ENCODE measurements at regions not wholly inside any gene's neighbourhood (a gene's known extent, or its start where the extent isn't known, plus 50 kb on each side); places are given as distances from the start of the nearest gene placed in this dataset.

DNA sequence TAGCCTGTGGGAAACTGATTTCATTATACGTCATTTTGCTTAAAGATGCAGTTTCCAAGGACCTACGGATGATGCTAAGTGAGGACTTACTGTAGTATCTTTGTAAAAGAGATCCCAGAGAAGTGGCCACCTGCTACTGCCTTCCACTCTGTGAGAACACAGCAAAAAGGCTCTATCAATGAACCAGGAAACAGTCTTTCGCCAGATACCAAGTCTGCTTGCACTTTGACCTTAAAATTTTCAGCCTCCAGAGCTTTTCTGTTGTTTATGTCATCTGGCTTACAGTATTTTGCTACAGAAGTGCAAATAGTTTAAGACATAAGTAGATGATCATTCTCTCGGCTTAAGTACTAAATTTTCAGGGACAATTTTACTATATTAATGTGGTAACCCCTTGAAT lies 847.9 kb upstream of the CHAC2 start:
- no peak for ATAC-seq (ENCODE audit: insufficient number of reproducible peaks, low FRiP score, low read depth)
- H3K27me3 ChIP-seq (replicated peaks; ENCODE audit: insufficient read depth), result no peaks in the 10 kb centered on the region
- no peaks in the 10 kb centered on the region for H3K36me3 ChIP-seq
- DNase-seq (ENCODE audit: low spot score), result no peak
- H3K9me3 ChIP-seq, result no peaks in the 10 kb centered on the region
- H3K4me3 ChIP-seq, result no peak overlapping the region
- H3K4me1 ChIP-seq (ENCODE audit: control insufficient read depth in 1 of 2, low read depth in 2 of 2), result no peaks in the 10 kb centered on the region
- no peak overlapping the region for H3K27ac ChIP-seq
- TF ChIP-seq, protein P1, sequence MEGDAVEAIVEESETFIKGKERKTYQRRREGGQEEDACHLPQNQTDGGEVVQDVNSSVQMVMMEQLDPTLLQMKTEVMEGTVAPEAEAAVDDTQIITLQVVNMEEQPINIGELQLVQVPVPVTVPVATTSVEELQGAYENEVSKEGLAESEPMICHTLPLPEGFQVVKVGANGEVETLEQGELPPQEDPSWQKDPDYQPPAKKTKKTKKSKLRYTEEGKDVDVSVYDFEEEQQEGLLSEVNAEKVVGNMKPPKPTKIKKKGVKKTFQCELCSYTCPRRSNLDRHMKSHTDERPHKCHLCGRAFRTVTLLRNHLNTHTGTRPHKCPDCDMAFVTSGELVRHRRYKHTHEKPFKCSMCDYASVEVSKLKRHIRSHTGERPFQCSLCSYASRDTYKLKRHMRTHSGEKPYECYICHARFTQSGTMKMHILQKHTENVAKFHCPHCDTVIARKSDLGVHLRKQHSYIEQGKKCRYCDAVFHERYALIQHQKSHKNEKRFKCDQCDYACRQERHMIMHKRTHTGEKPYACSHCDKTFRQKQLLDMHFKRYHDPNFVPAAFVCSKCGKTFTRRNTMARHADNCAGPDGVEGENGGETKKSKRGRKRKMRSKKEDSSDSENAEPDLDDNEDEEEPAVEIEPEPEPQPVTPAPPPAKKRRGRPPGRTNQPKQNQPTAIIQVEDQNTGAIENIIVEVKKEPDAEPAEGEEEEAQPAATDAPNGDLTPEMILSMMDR (IDR thresholded peaks at IDR 0.05), result no peak

DNA sequence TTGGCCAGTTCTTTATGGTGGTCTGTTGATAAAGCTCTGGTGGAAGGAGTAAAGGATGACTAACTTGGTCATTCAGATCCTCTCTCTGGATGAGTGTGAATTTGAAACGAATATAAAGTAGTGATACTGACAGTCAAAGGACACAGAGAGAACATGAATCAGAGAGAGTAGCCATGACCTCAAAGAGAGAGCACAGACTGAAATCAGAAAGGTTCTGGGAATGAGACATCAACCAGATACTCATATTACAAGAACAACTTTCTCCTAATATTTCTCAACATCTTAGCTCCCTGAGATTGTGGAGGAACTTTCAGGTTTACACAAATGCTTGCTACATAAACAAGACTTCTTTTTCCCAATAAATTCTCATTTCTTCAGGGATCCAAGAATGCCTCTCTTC lies 849.1 kb upstream of the CHAC2 start:
- Histone ChIP-seq H3K27ac (no peak overlapping the region), H3K9me3 (no peaks in the 10 kb centered on the region), H3K27me3 (replicated peaks; ENCODE audit: insufficient read depth) (no peaks in the 10 kb centered on the region), H3K36me3 (no peaks in the 10 kb centered on the region), H3K4me1 (ENCODE audit: control insufficient read depth in 1 of 2, low read depth in 2 of 2) (no peaks in the 10 kb centered on the region), H3K4me3 (no peak overlapping the region)
- DNase-seq (ENCODE audit: low spot score) (no peak), ATAC-seq (ENCODE audit: insufficient number of reproducible peaks, low FRiP score, low read depth) (no peak)
- TF ChIP-seq, protein P1 (IDR thresholded peaks at IDR 0.05), result no peak

DNA sequence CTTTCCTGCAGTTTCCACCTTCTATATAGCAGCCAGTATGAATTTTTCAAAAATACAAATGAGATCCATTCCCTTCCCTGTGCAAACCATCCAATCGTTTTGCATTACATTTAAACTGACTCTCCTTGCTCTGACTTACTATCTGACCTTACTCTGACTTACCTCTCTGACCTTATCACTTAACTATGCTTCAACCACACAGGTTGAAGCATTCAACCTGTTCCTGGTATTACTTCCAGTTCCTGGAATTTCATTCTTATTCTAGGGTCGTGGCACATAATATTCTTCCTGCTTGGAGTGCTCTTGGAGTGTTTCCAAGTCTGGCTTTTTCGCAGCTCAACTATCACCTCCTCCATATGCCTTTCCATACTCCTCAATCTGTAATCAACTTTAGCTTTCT lies 850.6 kb upstream of the CHAC2 start:
- TF ChIP-seq, protein P1 (IDR thresholded peaks at IDR 0.05), result no peak
- H3K36me3 ChIP-seq, result no peaks in the 10 kb centered on the region
- ATAC-seq (ENCODE audit: insufficient number of reproducible peaks, low FRiP score, low read depth), result no peak

DNA sequence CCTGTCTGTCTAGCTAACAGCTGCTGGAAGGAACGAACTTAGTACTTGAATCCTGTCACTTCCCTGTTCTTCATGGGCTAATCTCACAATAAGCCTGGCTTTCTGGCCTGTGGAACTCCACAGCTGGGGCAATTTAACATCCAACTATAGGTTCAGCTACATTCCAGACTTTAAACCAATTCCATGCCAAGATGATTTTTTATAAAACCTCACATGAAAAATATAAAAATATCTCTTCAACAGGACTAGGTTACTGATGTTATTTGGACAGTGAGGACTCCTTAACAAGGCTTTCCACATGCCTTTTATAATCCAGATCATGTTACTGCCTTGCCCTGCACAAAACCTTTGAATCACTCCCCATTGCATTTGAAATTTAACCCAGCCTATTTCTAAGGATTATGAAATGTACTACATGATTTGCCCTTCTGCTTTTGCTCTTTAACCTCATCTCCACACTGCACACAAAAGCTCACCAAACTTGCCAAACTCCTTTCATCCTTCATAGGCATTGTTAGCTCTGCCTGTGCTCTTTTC lies 863.2 kb upstream of the CHAC2 start:
- DNase-seq (ENCODE audit: low spot score) (no peak), ATAC-seq (ENCODE audit: insufficient number of reproducible peaks, low FRiP score, low read depth) (no peak)

More for the DNA sequence above, 850.6 kb upstream of the CHAC2 start:
- no peak for DNase-seq (ENCODE audit: low spot score)
- Histone ChIP-seq H3K27me3 (replicated peaks; ENCODE audit: insufficient read depth) (no peaks in the 10 kb centered on the region), H3K4me1 (ENCODE audit: control insufficient read depth in 1 of 2, low read depth in 2 of 2) (no peaks in the 10 kb centered on the region), H3K4me3 (no peak overlapping the region), H3K9me3 (no peaks in the 10 kb centered on the region), H3K27ac (no peak overlapping the region)

DNA sequence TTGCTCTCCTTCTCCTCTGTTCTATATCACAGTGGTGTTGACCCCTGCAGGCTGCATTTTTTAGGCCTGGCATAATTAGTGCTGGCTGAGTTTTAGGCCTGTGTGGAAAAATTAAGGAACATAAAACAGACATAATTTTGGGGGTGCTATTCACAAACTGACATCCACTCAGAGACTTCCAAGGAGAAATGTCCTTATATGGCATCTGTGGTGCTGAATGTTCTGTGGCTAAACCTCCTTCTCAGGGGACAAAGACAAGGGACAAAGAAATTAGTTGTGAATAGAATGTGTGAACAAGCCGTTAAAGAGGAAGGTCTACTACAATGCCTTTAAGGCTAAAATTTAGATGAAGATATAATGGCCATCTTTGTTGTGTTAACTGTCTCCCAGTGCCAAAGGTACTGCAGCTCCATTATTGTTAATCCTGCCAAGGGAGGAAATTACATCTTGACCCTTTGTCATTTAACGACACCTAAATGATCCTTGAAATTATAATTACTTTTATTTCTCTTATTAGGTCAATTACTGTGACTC lies 870.0 kb upstream of the CHAC2 start:
- ATAC-seq (ENCODE audit: insufficient number of reproducible peaks, low FRiP score, low read depth) (no peak), DNase-seq (ENCODE audit: low spot score) (no peak)
- no peak overlapping the region for H3K27ac ChIP-seq
- no peaks in the 10 kb centered on the region for H3K4me1 ChIP-seq (ENCODE audit: control insufficient read depth in 1 of 2, low read depth in 2 of 2)
- H3K36me3 ChIP-seq, result no peaks in the 10 kb centered on the region
- H3K4me3 ChIP-seq, result no peak overlapping the region
- TF ChIP-seq, protein P1 (IDR thresholded peaks at IDR 0.05), result no peak
- H3K27me3 ChIP-seq (replicated peaks; ENCODE audit: insufficient read depth), result no peaks in the 10 kb centered on the region
- H3K9me3 ChIP-seq, result no peaks in the 10 kb centered on the region

More for the DNA sequence above, 863.2 kb upstream of the CHAC2 start:
- Histone ChIP-seq H3K4me1 (ENCODE audit: control insufficient read depth in 1 of 2, low read depth in 2 of 2) (no peaks in the 10 kb centered on the region), H3K9me3 (no peaks in the 10 kb centered on the region), H3K4me3 (no peak overlapping the region), H3K27ac (no peak overlapping the region), H3K27me3 (replicated peaks; ENCODE audit: insufficient read depth) (no peaks in the 10 kb centered on the region), H3K36me3 (no peaks in the 10 kb centered on the region)
- TF ChIP-seq, protein P1 (IDR thresholded peaks at IDR 0.05), result no peak

Data from thoracic aorta (tissue), 2 donors.